Astrocyte (in vitro differentiated cells and primary cell): ENCODE measurements at regions not wholly inside any gene's neighbourhood (a gene's known extent, or its start where the extent isn't known, plus 50 kb on each side); places are given as distances from the start of the nearest gene placed in this dataset.

ENCODE experiments used
- DNase-seq: peaks from one replicate; pipeline ENCODE4 v3.0.0-alpha.2; 2010; ENCODE audit warnings: low read depth
- FAIRE-seq: peaks from 2 replicates; lab custom pipeline; 2011; peaks lifted over from hg19 to GRCh38; lab: Jason Lieb, UNC
- H2AFZ ChIP-seq: 2 replicates; pipeline ENCODE4 v1.6.0; 2012; ENCODE audit warnings: low read depth, low read length, inconsistent platforms
- H3K27ac ChIP-seq: 2 replicates; pipeline ENCODE4 v1.5.1; 2011; ENCODE audit warnings: low read depth, low read length, inconsistent platforms
- H3K27me3 ChIP-seq: 2 replicates; pipeline ENCODE4 v1.6.0; 2011; ENCODE audit warnings: low read length, inconsistent platforms; ENCODE audit not compliant: insufficient read depth
- H3K36me3 ChIP-seq: 2 replicates; pipeline ENCODE4 v1.5.1; 2011; ENCODE audit warnings: low read length, inconsistent platforms; ENCODE audit not compliant: insufficient read depth
- H3K4me1 ChIP-seq: 2 replicates; pipeline ENCODE4 v1.5.1; 2011; ENCODE audit warnings: low read length, inconsistent platforms; ENCODE audit not compliant: insufficient read depth
- H3K4me2 ChIP-seq: 2 replicates; pipeline ENCODE4 v1.6.0; 2012; ENCODE audit warnings: low read length, inconsistent platforms
- H3K4me3 ChIP-seq: 2 replicates; pipeline ENCODE4 v1.5.1; 2011; ENCODE audit warnings: low read depth, mild to moderate bottlenecking, low read length, inconsistent platforms; ENCODE audit not compliant: insufficient read depth
- H3K79me2 ChIP-seq: 2 replicates; pipeline ENCODE4 v1.6.0; 2012; ENCODE audit warnings: mild to moderate bottlenecking, low read length, inconsistent platforms; ENCODE audit not compliant: insufficient read depth
- H3K9ac ChIP-seq: 2 replicates; pipeline ENCODE4 v1.6.0; 2012; ENCODE audit warnings: mild to moderate bottlenecking, low read length, inconsistent platforms
- H3K9me3 ChIP-seq: 2 replicates; pipeline ENCODE4 v1.5.1; 2012; ENCODE audit warnings: low read depth, mild to moderate bottlenecking, low read length, inconsistent platforms; ENCODE audit not compliant: insufficient read depth
- H4K20me1 ChIP-seq: 2 replicates; pipeline ENCODE4 v1.6.0; 2012; ENCODE audit warnings: low read length, inconsistent platforms; ENCODE audit not compliant: insufficient read depth
- H3K27ac Mint-ChIP-seq: one replicate; pipeline ENCODE4 v1.8.0; 2021; ENCODE audit warnings: mild to moderate bottlenecking, mixed read lengths; ENCODE audit not compliant: unreplicated experiment
- H3K27me3 Mint-ChIP-seq: one replicate; pipeline ENCODE4 v1.8.0; 2021; ENCODE audit warnings: low read depth, mixed read lengths; ENCODE audit not compliant: unreplicated experiment
- H3K36me3 Mint-ChIP-seq: one replicate; pipeline ENCODE4 v1.8.0; 2021; ENCODE audit warnings: low read depth, mixed read lengths; ENCODE audit not compliant: unreplicated experiment
- H3K4me1 Mint-ChIP-seq: one replicate; pipeline ENCODE4 v1.8.0; 2021; ENCODE audit warnings: low read depth, mixed read lengths; ENCODE audit not compliant: unreplicated experiment
- H3K4me3 Mint-ChIP-seq: one replicate; pipeline ENCODE4 v1.8.0; 2021; ENCODE audit warnings: mild to moderate bottlenecking, moderate library complexity, mixed read lengths; ENCODE audit not compliant: unreplicated experiment
- H3K9me3 Mint-ChIP-seq: one replicate; pipeline ENCODE4 v1.8.0; 2021; ENCODE audit warnings: mild to moderate bottlenecking, mixed read lengths; ENCODE audit not compliant: unreplicated experiment
- EZH2 ChIP-seq: IDR thresholded peaks from 2 replicates; pipeline ENCODE4 v1.6.1; 2012; ENCODE audit warnings: mild to moderate bottlenecking, low read length, inconsistent platforms; ENCODE audit not compliant: insufficient read depth
- TF ChIP-seq, protein P1 (sequence below): IDR thresholded peaks from 2 replicates; pipeline ENCODE4 v1.5.1; 2011; ENCODE audit warnings: low read depth, mild to moderate bottlenecking, inconsistent platforms, low read length, moderate library complexity; ENCODE audit not compliant: insufficient read depth

DNA sequence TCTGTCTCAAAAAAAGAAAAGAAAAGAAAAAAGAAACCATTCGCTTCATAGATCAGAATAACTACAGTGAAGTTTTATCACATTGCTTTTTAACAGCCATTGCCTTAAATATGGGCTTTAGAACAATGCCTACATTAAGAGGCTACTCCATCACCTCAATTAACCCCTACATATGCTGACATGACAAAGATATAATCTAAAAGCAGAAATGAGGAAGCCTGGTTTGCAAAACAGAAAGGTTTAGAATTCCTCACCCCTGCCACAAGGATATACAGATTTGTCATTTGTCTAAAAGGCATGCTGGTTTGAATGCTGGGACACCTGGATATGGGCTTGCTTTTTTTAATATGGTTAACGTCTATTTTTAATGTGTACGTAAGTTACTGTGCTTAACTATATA lies 1353.0 kb upstream of the C9orf72 start:
- H3K27ac ChIP-seq = no peak overlapping the region

DNA sequence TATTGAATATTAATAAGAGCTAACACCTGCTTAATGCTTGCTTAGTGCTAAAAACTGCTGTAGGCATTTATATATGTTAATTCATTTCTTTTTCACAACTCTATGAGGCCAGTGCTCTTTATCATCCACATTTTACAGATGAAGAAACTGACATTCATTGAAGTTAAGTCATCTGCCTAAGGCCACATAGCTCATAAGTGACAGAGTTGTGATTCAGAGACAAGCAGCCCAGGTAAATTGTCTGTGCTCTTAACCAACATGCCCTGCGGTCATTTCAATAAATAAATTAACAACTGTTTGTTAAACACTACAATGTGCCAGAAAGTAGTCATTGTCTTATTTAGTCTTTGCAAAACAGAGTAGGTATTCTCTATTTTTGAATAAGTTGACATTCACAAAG lies 1354.4 kb upstream of the C9orf72 start:
- no peak overlapping the region for H3K4me3 ChIP-seq
- DNase-seq = no peak
- H3K4me3 Mint-ChIP-seq = no peak overlapping the region
- no peaks in the 10 kb centered on the region for H3K9me3 Mint-ChIP-seq
- no peak for FAIRE-seq
- no peak overlapping the region for H3K27ac Mint-ChIP-seq
- no peaks in the 10 kb centered on the region for H3K27me3 ChIP-seq
- no peaks in the 10 kb centered on the region for H3K36me3 ChIP-seq
- H3K4me1 ChIP-seq = no peaks in the 10 kb centered on the region
- H3K4me1 Mint-ChIP-seq = peaks cover 3% of the 10 kb centered on the region
- no peak overlapping the region for H3K4me2 ChIP-seq
- no peak overlapping the region for H3K9ac ChIP-seq
- H3K27me3 Mint-ChIP-seq = no peaks in the 10 kb centered on the region
- TF ChIP-seq, protein P1, sequence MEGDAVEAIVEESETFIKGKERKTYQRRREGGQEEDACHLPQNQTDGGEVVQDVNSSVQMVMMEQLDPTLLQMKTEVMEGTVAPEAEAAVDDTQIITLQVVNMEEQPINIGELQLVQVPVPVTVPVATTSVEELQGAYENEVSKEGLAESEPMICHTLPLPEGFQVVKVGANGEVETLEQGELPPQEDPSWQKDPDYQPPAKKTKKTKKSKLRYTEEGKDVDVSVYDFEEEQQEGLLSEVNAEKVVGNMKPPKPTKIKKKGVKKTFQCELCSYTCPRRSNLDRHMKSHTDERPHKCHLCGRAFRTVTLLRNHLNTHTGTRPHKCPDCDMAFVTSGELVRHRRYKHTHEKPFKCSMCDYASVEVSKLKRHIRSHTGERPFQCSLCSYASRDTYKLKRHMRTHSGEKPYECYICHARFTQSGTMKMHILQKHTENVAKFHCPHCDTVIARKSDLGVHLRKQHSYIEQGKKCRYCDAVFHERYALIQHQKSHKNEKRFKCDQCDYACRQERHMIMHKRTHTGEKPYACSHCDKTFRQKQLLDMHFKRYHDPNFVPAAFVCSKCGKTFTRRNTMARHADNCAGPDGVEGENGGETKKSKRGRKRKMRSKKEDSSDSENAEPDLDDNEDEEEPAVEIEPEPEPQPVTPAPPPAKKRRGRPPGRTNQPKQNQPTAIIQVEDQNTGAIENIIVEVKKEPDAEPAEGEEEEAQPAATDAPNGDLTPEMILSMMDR = no peak
- TF ChIP-seq EZH2 = no peak
- H3K27ac ChIP-seq = no peak overlapping the region
- no peak overlapping the region for H2AFZ ChIP-seq
- H3K36me3 Mint-ChIP-seq = no peaks in the 10 kb centered on the region
- no peaks in the 10 kb centered on the region for H3K79me2 ChIP-seq
- no peaks in the 10 kb centered on the region for H3K9me3 ChIP-seq
- no peaks in the 10 kb centered on the region for H4K20me1 ChIP-seq

More for the DNA sequence above, 1353.0 kb upstream of the C9orf72 start:
- Histone ChIP-seq H3K4me1 (no peaks in the 10 kb centered on the region), H3K9me3 (no peaks in the 10 kb centered on the region), H4K20me1 (no peaks in the 10 kb centered on the region), H3K4me3 (no peak overlapping the region), H3K9ac (no peak overlapping the region), H3K4me2 (no peak overlapping the region), H3K27me3 (no peaks in the 10 kb centered on the region), H2AFZ (no peak overlapping the region), H3K36me3 (no peaks in the 10 kb centered on the region), H3K79me2 (no peaks in the 10 kb centered on the region)
- DNase-seq = no peak
- no peak for FAIRE-seq
- H3K4me1 Mint-ChIP-seq = peaks cover 3% of the 10 kb centered on the region
- H3K27me3 Mint-ChIP-seq = no peaks in the 10 kb centered on the region
- no peaks in the 10 kb centered on the region for H3K36me3 Mint-ChIP-seq
- H3K4me3 Mint-ChIP-seq = no peak overlapping the region
- no peaks in the 10 kb centered on the region for H3K9me3 Mint-ChIP-seq
- H3K27ac Mint-ChIP-seq = no peak overlapping the region
- TF ChIP-seq EZH2 = no peak
- TF ChIP-seq, protein P1 = no peak

DNA sequence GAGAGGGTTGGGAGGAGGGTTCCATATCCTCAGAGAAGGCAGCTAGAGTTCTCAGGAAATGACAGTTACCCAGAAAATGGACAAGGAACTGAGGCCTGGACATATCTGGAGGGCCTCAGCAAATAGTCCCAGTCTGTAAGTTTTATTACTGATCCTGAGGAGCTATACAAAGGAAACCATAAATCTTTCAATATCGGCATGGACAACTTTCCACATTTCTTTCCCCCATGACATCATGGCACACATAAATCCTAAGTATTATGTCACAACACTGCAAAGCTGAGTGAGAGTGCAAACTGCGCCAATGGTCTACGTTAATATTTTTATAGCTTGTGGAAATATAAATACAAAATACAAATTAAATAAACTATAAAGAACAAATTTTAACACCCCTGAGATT lies 1356.2 kb upstream of the C9orf72 start:
- H3K9ac ChIP-seq = no peak overlapping the region
- no peaks in the 10 kb centered on the region for H3K27me3 ChIP-seq
- Mint-ChIP-seq H3K4me1 (peaks cover 1% of the 10 kb centered on the region), H3K9me3 (no peaks in the 10 kb centered on the region), H3K27me3 (no peaks in the 10 kb centered on the region), H3K27ac (no peak overlapping the region), H3K36me3 (no peaks in the 10 kb centered on the region), H3K4me3 (no peak overlapping the region)
- no peak overlapping the region for H3K4me3 ChIP-seq
- H3K27ac ChIP-seq = no peak overlapping the region
- FAIRE-seq = no peak
- no peaks in the 10 kb centered on the region for H4K20me1 ChIP-seq
- no peak for TF ChIP-seq EZH2
- no peaks in the 10 kb centered on the region for H3K9me3 ChIP-seq
- no peaks in the 10 kb centered on the region for H3K36me3 ChIP-seq
- H2AFZ ChIP-seq = no peak overlapping the region
- H3K79me2 ChIP-seq = no peaks in the 10 kb centered on the region
- H3K4me1 ChIP-seq = no peaks in the 10 kb centered on the region
- no peak overlapping the region for H3K4me2 ChIP-seq
- DNase-seq = no peak
